Left lung (tissue), 4 donors: ENCODE measurements at regions not wholly inside any gene's neighbourhood (a gene's known extent, or its start where the extent isn't known, plus 50 kb on each side); places are given as distances from the start of the nearest gene placed in this dataset.

Source experiments
- ATAC-seq: fragments of 200-7000 bp; cut with Tn5 transposase; one replicate; pipeline ENCODE4 v1.9.1; 2020; ENCODE audit warnings: moderate library complexity
- DNase-seq, 4 donors: peaks; one replicate each; pipeline ENCODE4 v3.0.0-alpha.2; 2013 to 2020
- H3K27ac ChIP-seq, 2 donors: fragments of 200-600 bp; sonication (generic) in 1 of 2; one replicate each; pipeline versions ENCODE4 v1.5.0 to v1.8.0; 2020 to 2021
- H3K27me3 ChIP-seq, 2 donors: fragments of 200-600 bp; sonication (generic) in 1 of 2; one replicate each; pipeline versions ENCODE4 v1.5.0 to v1.8.0; 2020 to 2021
- H3K36me3 ChIP-seq, 2 donors: fragments of 200-600 bp; sonication (generic) in 1 of 2; one replicate each; pipeline versions ENCODE4 v1.5.0 to v1.8.0; 2020 to 2021
- H3K4me1 ChIP-seq, 2 donors: fragments of 200-600 bp; one replicate each; pipeline ENCODE4 v1.8.0; 2021
- H3K4me3 ChIP-seq, 2 donors: fragments of 200-600 bp; sonication (generic) in 1 of 2; one replicate each; pipeline versions ENCODE4 v1.5.0 to v1.8.0; 2020 to 2021; ENCODE audit warnings: mild to moderate bottlenecking in 1 of 2
- H3K9me3 ChIP-seq, 2 donors: fragments of 200-600 bp; sonication (generic) in 1 of 2; one replicate each; pipeline versions ENCODE4 v1.5.0 to v1.8.0; 2020 to 2021
- intact Hi-C, 2 donors: fragments of 100-400 bp; cut with DNase I; formaldehyde crosslinking; loops; one replicate each; pipeline versions ENCODE4 v1.11.2 to v1.14.2; 2022
- TF ChIP-seq, protein P1 (sequence below), 2 donors: fragments of 200-600 bp; sonication (generic) in 1 of 2; IDR thresholded peaks; one replicate each; pipeline versions ENCODE4 v1.5.0 to v1.8.0; 2021; ENCODE audit warnings: antibody characterized with exemption in 2 of 2
- donor health status: DM: no; HTN: yes; CAD: no.
- donor health status: DM: no; HTN: no; CAD: no.

DNA sequence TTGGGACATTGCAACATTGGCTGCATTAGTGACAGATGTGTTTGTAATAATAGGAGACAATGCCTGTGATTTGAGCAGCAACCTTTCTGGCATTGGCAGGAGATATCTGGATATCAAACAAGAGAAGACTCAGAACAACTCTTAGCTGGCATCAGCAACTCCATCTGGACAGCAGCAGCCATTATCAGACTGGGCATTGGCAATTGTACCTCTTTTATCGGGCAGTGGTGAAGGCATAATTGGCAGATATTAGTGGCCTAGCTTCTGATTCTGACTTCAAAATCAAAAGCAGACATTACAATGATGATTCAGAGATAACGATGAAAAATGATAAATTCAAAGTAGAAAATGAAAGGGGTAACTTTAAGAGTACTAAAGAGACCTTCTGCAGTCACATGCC, 1193.7 kb downstream of the EFNB2 start:
- H3K4me1 ChIP-seq: peaks cover 0 to 6% of the 10 kb centered on the region in 2 donors
- ATAC-seq (no peak), DNase-seq (no peak)
- no peaks in the 10 kb centered on the region for H3K36me3 ChIP-seq
- no peaks in the 10 kb centered on the region for H3K27me3 ChIP-seq
- H3K27ac ChIP-seq: no peak overlapping the region
- H3K4me3 ChIP-seq: no peak overlapping the region
- no peaks in the 10 kb centered on the region for H3K9me3 ChIP-seq
- TF ChIP-seq, protein P1, sequence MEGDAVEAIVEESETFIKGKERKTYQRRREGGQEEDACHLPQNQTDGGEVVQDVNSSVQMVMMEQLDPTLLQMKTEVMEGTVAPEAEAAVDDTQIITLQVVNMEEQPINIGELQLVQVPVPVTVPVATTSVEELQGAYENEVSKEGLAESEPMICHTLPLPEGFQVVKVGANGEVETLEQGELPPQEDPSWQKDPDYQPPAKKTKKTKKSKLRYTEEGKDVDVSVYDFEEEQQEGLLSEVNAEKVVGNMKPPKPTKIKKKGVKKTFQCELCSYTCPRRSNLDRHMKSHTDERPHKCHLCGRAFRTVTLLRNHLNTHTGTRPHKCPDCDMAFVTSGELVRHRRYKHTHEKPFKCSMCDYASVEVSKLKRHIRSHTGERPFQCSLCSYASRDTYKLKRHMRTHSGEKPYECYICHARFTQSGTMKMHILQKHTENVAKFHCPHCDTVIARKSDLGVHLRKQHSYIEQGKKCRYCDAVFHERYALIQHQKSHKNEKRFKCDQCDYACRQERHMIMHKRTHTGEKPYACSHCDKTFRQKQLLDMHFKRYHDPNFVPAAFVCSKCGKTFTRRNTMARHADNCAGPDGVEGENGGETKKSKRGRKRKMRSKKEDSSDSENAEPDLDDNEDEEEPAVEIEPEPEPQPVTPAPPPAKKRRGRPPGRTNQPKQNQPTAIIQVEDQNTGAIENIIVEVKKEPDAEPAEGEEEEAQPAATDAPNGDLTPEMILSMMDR (IDR thresholded peaks at IDR 0.05): no peak
- intact Hi-C loops: no loop called here

DNA sequence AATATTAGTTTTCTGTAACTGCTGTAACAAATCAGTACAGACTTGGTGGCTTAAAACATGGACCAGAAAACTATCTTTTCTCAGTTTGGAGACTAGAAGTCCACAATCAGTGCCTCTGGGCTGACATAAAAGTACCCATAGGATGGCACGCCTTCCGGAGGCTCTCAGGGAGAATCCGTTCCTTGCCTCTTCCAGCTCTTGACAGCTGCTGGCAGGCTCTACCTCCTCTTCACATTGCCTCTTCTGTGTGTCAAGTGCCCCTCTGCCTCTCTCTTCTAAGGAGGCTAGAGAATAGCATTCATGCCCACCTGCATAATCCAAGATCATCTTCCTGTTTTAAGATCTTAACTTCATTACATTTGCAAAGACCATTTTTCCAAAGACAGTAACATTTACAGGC, 1194.2 kb downstream of the EFNB2 start:
- TF ChIP-seq, protein P1 (IDR thresholded peaks at IDR 0.05): no peak
- Histone ChIP-seq H3K4me3 (no peak overlapping the region), H3K4me1 (peaks cover 0 to 6% of the 10 kb centered on the region in 2 donors), H3K27me3 (no peaks in the 10 kb centered on the region), H3K36me3 (no peaks in the 10 kb centered on the region), H3K9me3 (no peaks in the 10 kb centered on the region), H3K27ac (no peak overlapping the region)
- ATAC-seq: no peak
- intact Hi-C loops: no loop called here
- DNase-seq: no peak

DNA sequence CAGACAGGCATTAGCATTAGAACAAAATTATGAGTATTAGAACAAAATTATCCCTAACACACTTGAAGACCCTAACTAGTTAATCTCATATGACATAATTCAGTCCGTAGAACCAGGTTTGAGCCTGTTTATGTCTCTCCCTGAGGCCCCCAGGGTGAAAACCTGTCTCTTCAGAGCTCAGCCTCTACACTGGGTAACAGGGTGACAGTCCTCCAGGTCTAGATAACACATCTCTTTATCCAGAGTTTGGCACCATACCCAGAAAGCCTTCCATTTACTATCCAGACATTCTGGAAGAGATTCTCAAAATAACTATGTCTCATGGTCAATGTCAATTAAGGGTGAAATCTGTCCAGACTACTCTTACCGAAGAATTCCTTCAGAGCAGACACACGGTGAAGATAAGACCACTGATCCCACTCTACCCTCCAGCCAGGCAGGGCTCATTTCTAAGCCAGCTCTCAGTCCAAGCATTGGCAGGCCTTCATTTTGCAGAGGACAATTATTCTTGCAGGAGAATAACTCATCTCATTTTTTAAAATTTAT, 1195.3 kb downstream of the EFNB2 start:
- peaks cover 0 to 6% of the 10 kb centered on the region in 2 donors for H3K4me1 ChIP-seq
- no peak for ATAC-seq
- H3K27me3 ChIP-seq: no peaks in the 10 kb centered on the region
- no peaks in the 10 kb centered on the region for H3K36me3 ChIP-seq
- intact Hi-C loops: no loop called here
- DNase-seq: no peak
- no peak overlapping the region for H3K4me3 ChIP-seq
- no peaks in the 10 kb centered on the region for H3K9me3 ChIP-seq
- TF ChIP-seq, protein P1 (IDR thresholded peaks at IDR 0.05): no peak
- H3K27ac ChIP-seq: no peak overlapping the region

DNA sequence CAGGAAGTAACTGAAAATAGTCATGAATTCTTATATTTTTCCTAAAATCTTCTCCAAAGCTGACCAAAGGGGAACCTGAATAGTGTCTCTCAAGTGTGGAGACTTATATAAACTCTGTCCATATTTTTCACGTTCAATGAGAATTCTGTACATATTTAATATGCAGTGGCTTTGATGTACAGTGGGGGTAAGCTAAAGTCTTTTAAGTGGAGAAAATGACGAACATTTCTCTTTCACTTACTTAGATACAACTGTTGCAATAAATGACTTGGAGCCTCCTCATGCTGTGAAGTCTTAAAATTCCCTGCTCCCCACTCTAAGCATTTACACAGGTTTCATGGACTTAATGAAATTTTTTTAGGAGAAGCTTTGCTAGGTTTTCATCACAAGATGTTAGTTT, 1196.7 kb downstream of the EFNB2 start:
- Histone ChIP-seq H3K4me1 (peaks cover 0 to 6% of the 10 kb centered on the region in 2 donors), H3K27ac (no peak overlapping the region), H3K4me3 (no peak overlapping the region), H3K36me3 (no peaks in the 10 kb centered on the region), H3K9me3 (no peaks in the 10 kb centered on the region), H3K27me3 (no peaks in the 10 kb centered on the region)
- TF ChIP-seq, protein P1 (IDR thresholded peaks at IDR 0.05): no peak
- ATAC-seq: no peak
- no peak for DNase-seq
- intact Hi-C loops: no loop called here

DNA sequence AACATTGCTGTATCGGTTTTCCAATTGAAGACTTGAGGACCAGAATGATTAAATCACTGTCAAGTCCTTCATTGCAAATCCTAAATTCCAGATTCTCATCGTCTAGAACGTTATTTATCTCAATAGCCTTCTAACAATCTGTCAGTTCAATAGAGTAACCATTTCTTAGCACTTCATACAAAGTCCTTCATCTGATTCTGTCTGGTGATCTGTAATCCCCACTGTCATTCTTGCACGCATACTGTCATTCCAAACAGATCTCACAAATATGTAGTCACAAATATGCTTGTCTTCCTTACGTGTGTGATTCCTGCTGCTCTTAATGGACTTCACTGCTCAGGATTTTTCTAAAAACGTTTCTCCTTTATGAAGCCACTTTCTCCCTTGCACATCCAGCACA, 1197.5 kb downstream of the EFNB2 start:
- Histone ChIP-seq H3K4me1 (peaks cover 0 to 6% of the 10 kb centered on the region in 2 donors), H3K27me3 (no peaks in the 10 kb centered on the region), H3K27ac (no peak overlapping the region), H3K4me3 (no peak overlapping the region), H3K9me3 (no peaks in the 10 kb centered on the region), H3K36me3 (no peaks in the 10 kb centered on the region)
- intact Hi-C loops: no loop called here
- DNase-seq (peak in 2 of 4 donors; percentile 4 to 30), ATAC-seq (no peak)
- TF ChIP-seq, protein P1 (IDR thresholded peaks at IDR 0.05): no peak
